ENCODE measurements at regions not wholly inside any gene's neighbourhood (a gene's known extent, or its start where the extent isn't known, plus 50 kb on each side); places are given as distances from the start of the nearest gene placed in this dataset.
A peak's percentile ranks its signal among the peaks of the same experiment; 100 is the strongest.

- Mint-ChIP-seq H3K27ac (no peak overlapping the region), H3K27me3 (no peaks in the 10 kb centered on the region), H3K36me3 (ENCODE audit: low read depth) (no peaks in the 10 kb centered on the region), H3K4me1 (no peaks in the 10 kb centered on the region), H3K9me3 (no peaks in the 10 kb centered on the region), H3K4me3 (no peak overlapping the region)
- DNase-seq (no peak), ATAC-seq (no peak)
Measured at GRCh38 chr1:87620807-87621206, 292.1 kb downstream of the LMO4 start.

GRCh38 chr1:87629673-87630072, 301.0 kb downstream of the LMO4 start:
- no peak for DNase-seq
- Mint-ChIP-seq H3K9me3 (peaks cover 6% of the 10 kb centered on the region), H3K4me1 (no peaks in the 10 kb centered on the region), H3K36me3 (ENCODE audit: low read depth) (no peaks in the 10 kb centered on the region), H3K27ac (no peak overlapping the region), H3K4me3 (no peak overlapping the region), H3K27me3 (no peaks in the 10 kb centered on the region)
- ATAC-seq, result no peak

- Mint-ChIP-seq H3K4me1 (no peaks in the 10 kb centered on the region), H3K27me3 (no peaks in the 10 kb centered on the region), H3K4me3 (no peak overlapping the region), H3K9me3 (peaks cover 6% of the 10 kb centered on the region), H3K36me3 (ENCODE audit: low read depth) (no peaks in the 10 kb centered on the region), H3K27ac (no peak overlapping the region)
- DNase-seq (no peak), ATAC-seq (no peak)
Measured at GRCh38 chr1:87632232-87632631, 303.6 kb downstream of the LMO4 start.

- H3K36me3 Mint-ChIP-seq (ENCODE audit: low read depth), result no peaks in the 10 kb centered on the region
- peaks cover 10% of the 10 kb centered on the region for H3K9me3 Mint-ChIP-seq
- no peak overlapping the region for H3K4me3 Mint-ChIP-seq
- no peak overlapping the region for H3K27ac Mint-ChIP-seq
- H3K27me3 Mint-ChIP-seq, result peaks cover 2% of the 10 kb centered on the region
- no peaks in the 10 kb centered on the region for H3K4me1 Mint-ChIP-seq
- DNase-seq (no peak), ATAC-seq (no peak)
Measured at GRCh38 chr1:87636198-87636892, 307.7 kb downstream of the LMO4 start.

- no peak overlapping the region for H3K27ac Mint-ChIP-seq
- ATAC-seq (no peak), DNase-seq (no peak)
- H3K9me3 Mint-ChIP-seq, result peaks cover 4% of the 10 kb centered on the region
- no peaks in the 10 kb centered on the region for H3K36me3 Mint-ChIP-seq (ENCODE audit: low read depth)
- H3K4me1 Mint-ChIP-seq, result no peaks in the 10 kb centered on the region
- H3K4me3 Mint-ChIP-seq, result no peak overlapping the region
- peaks cover 4% of the 10 kb centered on the region for H3K27me3 Mint-ChIP-seq
Measured at GRCh38 chr1:87638636-87639035, 310.0 kb downstream of the LMO4 start.

- Mint-ChIP-seq H3K27me3 (peaks cover 4% of the 10 kb centered on the region), H3K4me3 (no peak overlapping the region), H3K9me3 (peaks cover 4% of the 10 kb centered on the region), H3K27ac (no peak overlapping the region), H3K36me3 (ENCODE audit: low read depth) (no peaks in the 10 kb centered on the region), H3K4me1 (peaks cover 8% of the 10 kb centered on the region)
- ATAC-seq, result no peak
- DNase-seq, result no peak
Measured at GRCh38 chr1:87641996-87642395, 313.3 kb downstream of the LMO4 start.

GRCh38 chr1:87642581-87643221, 314.0 kb downstream of the LMO4 start:
- Mint-ChIP-seq H3K36me3 (ENCODE audit: low read depth) (no peaks in the 10 kb centered on the region), H3K27me3 (peaks cover 4% of the 10 kb centered on the region), H3K4me3 (no peak overlapping the region), H3K9me3 (peaks cover 4% of the 10 kb centered on the region), H3K27ac (no peak overlapping the region), H3K4me1 (peaks cover 8% of the 10 kb centered on the region)
- ATAC-seq (no peak), DNase-seq (no peak)

- H3K9me3 Mint-ChIP-seq, result no peaks in the 10 kb centered on the region
- ATAC-seq, result peak; percentile 78
- no peaks in the 10 kb centered on the region for H3K36me3 Mint-ChIP-seq (ENCODE audit: low read depth)
- H3K4me1 Mint-ChIP-seq, result peaks cover 8% of the 10 kb centered on the region
- H3K27ac Mint-ChIP-seq, result no peak overlapping the region
- peaks cover 4% of the 10 kb centered on the region for H3K27me3 Mint-ChIP-seq
- no peak overlapping the region for H3K4me3 Mint-ChIP-seq
- DNase-seq, result no peak
Measured at GRCh38 chr1:87644033-87644578, 315.4 kb downstream of the LMO4 start.

GRCh38 chr1:87644579-87645190, 316.0 kb downstream of the LMO4 start:
- no peak for DNase-seq
- Mint-ChIP-seq H3K27ac (no peak overlapping the region), H3K9me3 (no peaks in the 10 kb centered on the region), H3K27me3 (peaks cover 4% of the 10 kb centered on the region), H3K4me3 (no peak overlapping the region), H3K4me1 (peaks cover 8% of the 10 kb centered on the region), H3K36me3 (ENCODE audit: low read depth) (no peaks in the 10 kb centered on the region)
- peak; percentile 74 for ATAC-seq

GRCh38 chr1:87647430-87648177, 318.9 kb downstream of the LMO4 start:
- Mint-ChIP-seq H3K27ac (no peak overlapping the region), H3K9me3 (no peaks in the 10 kb centered on the region), H3K27me3 (no peaks in the 10 kb centered on the region), H3K4me1 (peaks cover 8% of the 10 kb centered on the region), H3K36me3 (ENCODE audit: low read depth) (no peaks in the 10 kb centered on the region), H3K4me3 (no peak overlapping the region)
- ATAC-seq (no peak), DNase-seq (no peak)

- H3K27ac Mint-ChIP-seq, result no peak overlapping the region
- no peaks in the 10 kb centered on the region for H3K27me3 Mint-ChIP-seq
- no peak for DNase-seq
- no peak overlapping the region for H3K4me3 Mint-ChIP-seq
- no peaks in the 10 kb centered on the region for H3K36me3 Mint-ChIP-seq (ENCODE audit: low read depth)
- H3K9me3 Mint-ChIP-seq, result no peaks in the 10 kb centered on the region
- peaks cover 8% of the 10 kb centered on the region for H3K4me1 Mint-ChIP-seq
- no peak for ATAC-seq
Measured at GRCh38 chr1:87648323-87649119, 319.8 kb downstream of the LMO4 start.

GRCh38 chr1:87650306-87650705, 321.6 kb downstream of the LMO4 start:
- peaks cover 2% of the 10 kb centered on the region for H3K4me1 Mint-ChIP-seq
- no peaks in the 10 kb centered on the region for H3K27me3 Mint-ChIP-seq
- ATAC-seq (no peak), DNase-seq (no peak)
- H3K9me3 Mint-ChIP-seq, result no peaks in the 10 kb centered on the region
- H3K4me3 Mint-ChIP-seq, result no peak overlapping the region
- no peak overlapping the region for H3K27ac Mint-ChIP-seq
- H3K36me3 Mint-ChIP-seq (ENCODE audit: low read depth), result no peaks in the 10 kb centered on the region

GRCh38 chr1:87652176-87652575, 323.5 kb downstream of the LMO4 start:
- Mint-ChIP-seq H3K27ac (no peak overlapping the region), H3K4me3 (no peak overlapping the region), H3K27me3 (no peaks in the 10 kb centered on the region), H3K36me3 (ENCODE audit: low read depth) (no peaks in the 10 kb centered on the region), H3K9me3 (no peaks in the 10 kb centered on the region), H3K4me1 (peaks cover 2% of the 10 kb centered on the region)
- DNase-seq (no peak), ATAC-seq (no peak)

GRCh38 chr1:87665151-87665550, 336.5 kb downstream of the LMO4 start:
- peaks cover 10% of the 10 kb centered on the region for H3K9me3 Mint-ChIP-seq
- no peak for DNase-seq
- no peaks in the 10 kb centered on the region for H3K4me1 Mint-ChIP-seq
- no peak for ATAC-seq
- no peak overlapping the region for H3K27ac Mint-ChIP-seq
- no peaks in the 10 kb centered on the region for H3K27me3 Mint-ChIP-seq
- H3K36me3 Mint-ChIP-seq (ENCODE audit: low read depth), result no peaks in the 10 kb centered on the region
- H3K4me3 Mint-ChIP-seq, result no peak overlapping the region

Data from activated naive CD8-positive, alpha-beta T cell treated with anti-CD3 and anti-CD28 coated beads, Interleukin-2, amount 50 U/mL, for 24 hours (primary cell).